Adipocyte (in vitro differentiated cells): ENCODE measurements at regions not wholly inside any gene's neighbourhood (a gene's known extent, or its start where the extent isn't known, plus 50 kb on each side); places are given as distances from the start of the nearest gene placed in this dataset.
A peak's percentile ranks its signal among the peaks of the same experiment; 100 is the strongest.

Experiments used
- DNase-seq: peaks from one replicate; pipeline ENCODE4 v3.0.0-alpha.2; 2015; ENCODE audit warnings: low read depth
- H3K27me3 ChIP-seq: replicated peaks from 2 replicates; pipeline ENCODE4 v1.7.0; 2013; ENCODE audit warnings: mild to moderate bottlenecking, low read length, moderate library complexity; ENCODE audit not compliant: control insufficient read depth, insufficient read depth
- H3K36me3 ChIP-seq: 2 replicates; pipeline ENCODE4 v1.7.0; 2013; ENCODE audit warnings: low read length, mild to moderate bottlenecking, moderate library complexity; ENCODE audit not compliant: control insufficient read depth, insufficient read depth, severe bottlenecking
- H3K4me1 ChIP-seq: 2 replicates; pipeline ENCODE4 v1.7.0; 2013; ENCODE audit warnings: mild to moderate bottlenecking, low read length, moderate library complexity; ENCODE audit not compliant: control insufficient read depth, insufficient read depth
- H3K4me3 ChIP-seq: 2 replicates; pipeline ENCODE4 v1.7.0; 2013; ENCODE audit warnings: mild to moderate bottlenecking, low read length, moderate library complexity
- H3K9ac ChIP-seq: 2 replicates; pipeline ENCODE4 v1.7.0; 2013; ENCODE audit warnings: mild to moderate bottlenecking, low read length, moderate library complexity
- H3K9me3 ChIP-seq: 2 replicates; pipeline ENCODE4 v1.7.0; 2013; ENCODE audit warnings: mild to moderate bottlenecking, low read length, moderate library complexity; ENCODE audit not compliant: control insufficient read depth

GRCh38 chr17:72334205-72334604, 213.4 kb downstream of the SOX9 start:
- no peaks in the 10 kb centered on the region for H3K36me3 ChIP-seq
- no peaks in the 10 kb centered on the region for H3K27me3 ChIP-seq
- no peak overlapping the region for H3K9ac ChIP-seq
- DNase-seq: peak; percentile 63
- no peak overlapping the region for H3K4me3 ChIP-seq
- H3K9me3 ChIP-seq: no peaks in the 10 kb centered on the region
- H3K4me1 ChIP-seq: peaks cover 10% of the 10 kb centered on the region

- Histone ChIP-seq H3K4me3 (no peak overlapping the region), H3K27me3 (no peaks in the 10 kb centered on the region), H3K9ac (no peak overlapping the region), H3K4me1 (peaks cover 16% of the 10 kb centered on the region), H3K9me3 (no peaks in the 10 kb centered on the region), H3K36me3 (no peaks in the 10 kb centered on the region)
- DNase-seq: no peak
Measured at GRCh38 chr17:72336026-72336803, 215.4 kb downstream of the SOX9 start.

GRCh38 chr17:72336804-72337070, 215.9 kb downstream of the SOX9 start:
- H3K9me3 ChIP-seq: no peaks in the 10 kb centered on the region
- H3K9ac ChIP-seq: no peak overlapping the region
- no peak overlapping the region for H3K4me3 ChIP-seq
- peaks cover 16% of the 10 kb centered on the region for H3K4me1 ChIP-seq
- H3K27me3 ChIP-seq: no peaks in the 10 kb centered on the region
- H3K36me3 ChIP-seq: no peaks in the 10 kb centered on the region
- DNase-seq: no peak

GRCh38 chr17:72338304-72338703, 217.5 kb downstream of the SOX9 start:
- no peaks in the 10 kb centered on the region for H3K27me3 ChIP-seq
- H3K9ac ChIP-seq: peak overlapping the region; percentile 13
- no peaks in the 10 kb centered on the region for H3K9me3 ChIP-seq
- H3K36me3 ChIP-seq: no peaks in the 10 kb centered on the region
- peaks cover 30% of the 10 kb centered on the region for H3K4me1 ChIP-seq
- DNase-seq: no peak
- H3K4me3 ChIP-seq: no peak overlapping the region

- H3K9me3 ChIP-seq: no peaks in the 10 kb centered on the region
- peak; percentile 85 for DNase-seq
- peak overlapping the region; percentile 13 for H3K9ac ChIP-seq
- no peak overlapping the region for H3K4me3 ChIP-seq
- H3K4me1 ChIP-seq: peaks cover 35% of the 10 kb centered on the region
- H3K27me3 ChIP-seq: peaks cover 2% of the 10 kb centered on the region
- H3K36me3 ChIP-seq: no peaks in the 10 kb centered on the region
Measured at GRCh38 chr17:72338847-72339790, 218.3 kb downstream of the SOX9 start.

GRCh38 chr17:72340836-72341235, 220.0 kb downstream of the SOX9 start:
- Histone ChIP-seq H3K4me3 (no peak overlapping the region), H3K4me1 (peaks cover 35% of the 10 kb centered on the region), H3K9ac (no peak overlapping the region), H3K27me3 (peaks cover 5% of the 10 kb centered on the region), H3K36me3 (no peaks in the 10 kb centered on the region), H3K9me3 (no peaks in the 10 kb centered on the region)
- DNase-seq: no peak

GRCh38 chr17:72342061-72342460, 221.2 kb downstream of the SOX9 start:
- Histone ChIP-seq H3K4me1 (peaks cover 35% of the 10 kb centered on the region), H3K4me3 (peak overlapping the region; percentile 58), H3K27me3 (peaks cover 5% of the 10 kb centered on the region), H3K36me3 (no peaks in the 10 kb centered on the region), H3K9ac (no peak overlapping the region), H3K9me3 (no peaks in the 10 kb centered on the region)
- no peak for DNase-seq

- peak overlapping the region; percentile 58 for H3K4me3 ChIP-seq
- no peaks in the 10 kb centered on the region for H3K9me3 ChIP-seq
- peaks cover 5% of the 10 kb centered on the region for H3K27me3 ChIP-seq
- peaks cover 35% of the 10 kb centered on the region for H3K4me1 ChIP-seq
- no peaks in the 10 kb centered on the region for H3K36me3 ChIP-seq
- DNase-seq: no peak
- H3K9ac ChIP-seq: no peak overlapping the region
Measured at GRCh38 chr17:72342627-72343527, 222.1 kb downstream of the SOX9 start.

GRCh38 chr17:72343911-72344310, 223.1 kb downstream of the SOX9 start:
- Histone ChIP-seq H3K4me1 (peaks cover 28% of the 10 kb centered on the region), H3K27me3 (peaks cover 5% of the 10 kb centered on the region), H3K9ac (no peak overlapping the region), H3K36me3 (no peaks in the 10 kb centered on the region), H3K9me3 (no peaks in the 10 kb centered on the region), H3K4me3 (no peak overlapping the region)
- no peak for DNase-seq

GRCh38 chr17:72344613-72345012, 223.8 kb downstream of the SOX9 start:
- Histone ChIP-seq H3K27me3 (peaks cover 5% of the 10 kb centered on the region), H3K36me3 (no peaks in the 10 kb centered on the region), H3K9me3 (no peaks in the 10 kb centered on the region), H3K4me1 (peaks cover 21% of the 10 kb centered on the region), H3K4me3 (no peak overlapping the region), H3K9ac (no peak overlapping the region)
- no peak for DNase-seq

- Histone ChIP-seq H3K4me1 (peaks cover 19% of the 10 kb centered on the region), H3K9ac (no peak overlapping the region), H3K27me3 (peaks cover 5% of the 10 kb centered on the region), H3K36me3 (no peaks in the 10 kb centered on the region), H3K4me3 (no peak overlapping the region), H3K9me3 (no peaks in the 10 kb centered on the region)
- DNase-seq: no peak
Measured at GRCh38 chr17:72345088-72345487, 224.3 kb downstream of the SOX9 start.
